ENCODE measurements at regions not wholly inside any gene's neighbourhood (a gene's known extent, or its start where the extent isn't known, plus 50 kb on each side); places are given as distances from the start of the nearest gene placed in this dataset.

GRCh38 chr6:3579652-3580175 is 122.9 kb upstream of the SLC22A23 start:
- Histone ChIP-seq H3K79me2 (ENCODE audit: insufficient read depth, low read length) (no peaks in the 10 kb centered on the region), H3F3A (ENCODE audit: low read depth) (peaks cover 1% of the 10 kb centered on the region; the same call in 1 of the 2 replicates), H3K4me1 (ENCODE audit: insufficient read depth, low read length, poor library complexity, severe bottlenecking) (peaks cover 38% of the 10 kb centered on the region), H3K4me3 (ENCODE audit: low read length, poor library complexity, severe bottlenecking) (no peak overlapping the region), H3K4me2 (ENCODE audit: low read depth, low read length, poor library complexity, severe bottlenecking) (no peak overlapping the region), H3K9ac (ENCODE audit: low read depth, low read length, poor library complexity, severe bottlenecking) (no peak overlapping the region), H3K27me3 (ENCODE audit: insufficient read depth, low read length, poor library complexity, severe bottlenecking) (no peaks in the 10 kb centered on the region), H2AFZ (ENCODE audit: low read length) (no peak overlapping the region), H3K9me2 (replicated peaks; ENCODE audit: low read depth, low read length) (no peaks in the 10 kb centered on the region), H3K36me3 (ENCODE audit: insufficient read depth, low read length) (no peaks in the 10 kb centered on the region), H3K9me3 (ENCODE audit: insufficient read depth, low read depth, low read length) (no peaks in the 10 kb centered on the region), H4K20me1 (ENCODE audit: insufficient read depth, low read length, poor library complexity, severe bottlenecking) (no peaks in the 10 kb centered on the region)
- TF ChIP-seq EZH2phosphoT487 (IDR thresholded peaks at IDR 0.05; ENCODE audit: borderline replicate concordance): no peak
- TF ChIP-seq, protein P1, sequence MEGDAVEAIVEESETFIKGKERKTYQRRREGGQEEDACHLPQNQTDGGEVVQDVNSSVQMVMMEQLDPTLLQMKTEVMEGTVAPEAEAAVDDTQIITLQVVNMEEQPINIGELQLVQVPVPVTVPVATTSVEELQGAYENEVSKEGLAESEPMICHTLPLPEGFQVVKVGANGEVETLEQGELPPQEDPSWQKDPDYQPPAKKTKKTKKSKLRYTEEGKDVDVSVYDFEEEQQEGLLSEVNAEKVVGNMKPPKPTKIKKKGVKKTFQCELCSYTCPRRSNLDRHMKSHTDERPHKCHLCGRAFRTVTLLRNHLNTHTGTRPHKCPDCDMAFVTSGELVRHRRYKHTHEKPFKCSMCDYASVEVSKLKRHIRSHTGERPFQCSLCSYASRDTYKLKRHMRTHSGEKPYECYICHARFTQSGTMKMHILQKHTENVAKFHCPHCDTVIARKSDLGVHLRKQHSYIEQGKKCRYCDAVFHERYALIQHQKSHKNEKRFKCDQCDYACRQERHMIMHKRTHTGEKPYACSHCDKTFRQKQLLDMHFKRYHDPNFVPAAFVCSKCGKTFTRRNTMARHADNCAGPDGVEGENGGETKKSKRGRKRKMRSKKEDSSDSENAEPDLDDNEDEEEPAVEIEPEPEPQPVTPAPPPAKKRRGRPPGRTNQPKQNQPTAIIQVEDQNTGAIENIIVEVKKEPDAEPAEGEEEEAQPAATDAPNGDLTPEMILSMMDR (conservative IDR thresholded peaks at IDR 0.05; ENCODE audit: low read length): no peak

GRCh38 chr6:3578981-3579380 is 122.1 kb upstream of the SLC22A23 start:
- H4K20me1 ChIP-seq (ENCODE audit: insufficient read depth, low read length, poor library complexity, severe bottlenecking): no peaks in the 10 kb centered on the region
- H3K79me2 ChIP-seq (ENCODE audit: insufficient read depth, low read length): no peaks in the 10 kb centered on the region
- H3K9me2 ChIP-seq (replicated peaks; ENCODE audit: low read depth, low read length): no peaks in the 10 kb centered on the region
- H3K4me2 ChIP-seq (ENCODE audit: low read depth, low read length, poor library complexity, severe bottlenecking): no peak overlapping the region
- TF ChIP-seq EZH2phosphoT487 (IDR thresholded peaks at IDR 0.05; ENCODE audit: borderline replicate concordance): no peak
- H3K9me3 ChIP-seq (ENCODE audit: insufficient read depth, low read depth, low read length): no peaks in the 10 kb centered on the region
- peaks cover 33% of the 10 kb centered on the region for H3K4me1 ChIP-seq (ENCODE audit: insufficient read depth, low read length, poor library complexity, severe bottlenecking)
- H2AFZ ChIP-seq (ENCODE audit: low read length): no peak overlapping the region
- no peaks in the 10 kb centered on the region for H3K27me3 ChIP-seq (ENCODE audit: insufficient read depth, low read length, poor library complexity, severe bottlenecking)
- no peak overlapping the region for H3K4me3 ChIP-seq (ENCODE audit: low read length, poor library complexity, severe bottlenecking)
- H3K36me3 ChIP-seq (ENCODE audit: insufficient read depth, low read length): no peaks in the 10 kb centered on the region
- H3K9ac ChIP-seq (ENCODE audit: low read depth, low read length, poor library complexity, severe bottlenecking): no peak overlapping the region
- H3F3A ChIP-seq (ENCODE audit: low read depth): no peaks in the 10 kb centered on the region

DNA sequence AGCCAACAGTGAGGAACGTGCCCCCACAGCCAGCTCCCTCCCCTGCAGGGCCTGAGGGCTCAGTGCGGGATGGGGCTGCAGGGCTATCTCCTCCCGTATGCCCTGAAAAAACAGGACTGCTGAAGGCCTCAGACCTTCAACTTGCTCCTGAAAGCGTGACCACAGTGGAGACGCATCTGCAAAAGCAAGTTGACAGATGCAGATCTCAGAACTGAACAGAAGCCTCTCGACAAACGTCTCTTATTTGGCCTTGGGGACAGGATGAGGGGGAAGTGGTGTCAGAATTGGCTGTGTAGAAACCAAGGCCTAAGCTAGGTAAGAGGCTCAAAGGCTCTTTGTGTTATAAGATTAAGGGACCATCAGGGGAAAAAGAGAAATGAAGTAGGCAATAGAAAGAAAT is 120.7 kb upstream of the SLC22A23 start:
- Histone ChIP-seq H3K27me3 (ENCODE audit: insufficient read depth, low read length, poor library complexity, severe bottlenecking) (no peaks in the 10 kb centered on the region), H3K4me1 (ENCODE audit: insufficient read depth, low read length, poor library complexity, severe bottlenecking) (peaks cover 23% of the 10 kb centered on the region), H3F3A (ENCODE audit: low read depth) (no peaks in the 10 kb centered on the region), H4K20me1 (ENCODE audit: insufficient read depth, low read length, poor library complexity, severe bottlenecking) (no peaks in the 10 kb centered on the region), H3K4me2 (ENCODE audit: low read depth, low read length, poor library complexity, severe bottlenecking) (no peak overlapping the region), H3K4me3 (ENCODE audit: low read length, poor library complexity, severe bottlenecking) (no peak overlapping the region), H3K9me3 (ENCODE audit: insufficient read depth, low read depth, low read length) (no peaks in the 10 kb centered on the region), H3K36me3 (ENCODE audit: insufficient read depth, low read length) (no peaks in the 10 kb centered on the region), H3K9ac (ENCODE audit: low read depth, low read length, poor library complexity, severe bottlenecking) (no peak overlapping the region), H2AFZ (ENCODE audit: low read length) (no peak overlapping the region), H3K9me2 (replicated peaks; ENCODE audit: low read depth, low read length) (no peaks in the 10 kb centered on the region), H3K79me2 (ENCODE audit: insufficient read depth, low read length) (no peaks in the 10 kb centered on the region)
- no peak for TF ChIP-seq EZH2phosphoT487 (IDR thresholded peaks at IDR 0.05; ENCODE audit: borderline replicate concordance)
- TF ChIP-seq, protein P1 (conservative IDR thresholded peaks at IDR 0.05; ENCODE audit: low read length): no peak

DNA sequence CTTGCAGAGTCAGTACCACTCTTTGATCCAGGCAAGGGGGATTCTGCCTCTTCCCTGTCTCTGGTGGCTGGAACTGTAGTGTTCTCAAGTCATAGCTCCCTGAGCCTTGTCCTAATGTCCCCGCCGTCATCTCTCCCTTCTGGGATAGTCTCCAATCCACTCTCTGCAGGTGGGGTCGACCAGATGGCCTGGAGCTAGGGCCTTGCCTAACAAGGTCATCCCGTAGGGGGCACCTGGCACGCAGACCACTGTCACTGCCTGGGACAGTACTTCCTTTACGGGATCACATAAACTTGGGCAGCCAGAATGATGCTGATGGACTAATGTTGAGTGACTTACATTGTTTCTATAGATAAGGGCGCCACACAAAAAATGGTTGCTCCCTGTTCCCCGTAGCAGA is 118.9 kb upstream of the SLC22A23 start:
- Histone ChIP-seq H3K36me3 (ENCODE audit: insufficient read depth, low read length) (no peaks in the 10 kb centered on the region), H3K4me1 (ENCODE audit: insufficient read depth, low read length, poor library complexity, severe bottlenecking) (peaks cover 18% of the 10 kb centered on the region)

More for the DNA sequence above, 118.9 kb upstream of the SLC22A23 start:
- H3K4me3 ChIP-seq (ENCODE audit: low read length, poor library complexity, severe bottlenecking): no peak overlapping the region
- no peaks in the 10 kb centered on the region for H3K9me2 ChIP-seq (replicated peaks; ENCODE audit: low read depth, low read length)
- no peak for TF ChIP-seq EZH2phosphoT487 (IDR thresholded peaks at IDR 0.05; ENCODE audit: borderline replicate concordance)
- TF ChIP-seq, protein P1 (conservative IDR thresholded peaks at IDR 0.05; ENCODE audit: low read length): no peak
- no peak overlapping the region for H2AFZ ChIP-seq (ENCODE audit: low read length)
- no peaks in the 10 kb centered on the region for H3K79me2 ChIP-seq (ENCODE audit: insufficient read depth, low read length)
- peak overlapping the region; percentile 26 for H3K4me2 ChIP-seq (ENCODE audit: low read depth, low read length, poor library complexity, severe bottlenecking)
- no peaks in the 10 kb centered on the region for H3K9me3 ChIP-seq (ENCODE audit: insufficient read depth, low read depth, low read length)
- no peak overlapping the region for H3K9ac ChIP-seq (ENCODE audit: low read depth, low read length, poor library complexity, severe bottlenecking)
- no peaks in the 10 kb centered on the region for H4K20me1 ChIP-seq (ENCODE audit: insufficient read depth, low read length, poor library complexity, severe bottlenecking)
- H3K27me3 ChIP-seq (ENCODE audit: insufficient read depth, low read length, poor library complexity, severe bottlenecking): no peaks in the 10 kb centered on the region
- H3F3A ChIP-seq (ENCODE audit: low read depth): no peaks in the 10 kb centered on the region
